ENCODE measurements at regions not wholly inside any gene's neighbourhood (a gene's known extent, or its start where the extent isn't known, plus 50 kb on each side); places are given as distances from the start of the nearest gene placed in this dataset.
"Not testable (repeated sequence)": the region's sequence is repeated elsewhere in the genome, so short reads cannot be mapped to it uniquely, and the experiment has no call there.

DNA sequence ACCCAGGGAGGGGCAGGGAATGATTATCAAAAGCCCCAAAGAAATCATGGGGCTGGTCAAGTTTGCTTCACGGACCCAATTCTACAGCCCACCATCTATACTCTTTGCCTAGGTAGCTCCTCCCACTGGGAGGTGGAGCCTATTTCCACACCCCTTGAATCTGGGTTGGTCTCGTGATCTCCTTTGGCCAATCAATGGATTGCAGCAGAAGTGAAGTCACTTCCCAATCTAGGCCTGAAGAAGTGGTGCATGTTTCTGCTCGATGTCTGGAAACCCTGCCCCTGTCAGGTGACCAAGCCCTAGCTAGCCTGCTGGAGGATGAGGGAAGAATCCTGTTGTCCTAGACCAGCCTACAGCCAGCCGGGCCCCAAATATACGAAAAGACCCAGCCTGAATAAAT lies 86.3 kb upstream of the ADGRE5 start:
- TF ChIP-seq KLF15 (CRISPR knock-in tag; IDR thresholded peaks at IDR 0.05; ENCODE audit: borderline replicate concordance); ZNF619 (CRISPR knock-in tag; IDR thresholded peaks at IDR 0.05); FOXM1 (CRISPR knock-in tag; IDR thresholded peaks at IDR 0.05); YY1 (IDR thresholded peaks at IDR 0.05; ENCODE audit: insufficient read depth, insufficient replicate concordance, low read depth, low read length); SRF (IDR thresholded peaks at IDR 0.05; ENCODE audit: low read depth, low read length); ADNP (CRISPR knock-in tag; IDR thresholded peaks at IDR 0.05); RFX5 (IDR thresholded peaks at IDR 0.05; ENCODE audit: low read depth, low read length); ZNF232 (CRISPR knock-in tag; IDR thresholded peaks at IDR 0.05; ENCODE audit: borderline replicate concordance): not testable (repeated sequence)
- TF ChIP-seq, protein P1, sequence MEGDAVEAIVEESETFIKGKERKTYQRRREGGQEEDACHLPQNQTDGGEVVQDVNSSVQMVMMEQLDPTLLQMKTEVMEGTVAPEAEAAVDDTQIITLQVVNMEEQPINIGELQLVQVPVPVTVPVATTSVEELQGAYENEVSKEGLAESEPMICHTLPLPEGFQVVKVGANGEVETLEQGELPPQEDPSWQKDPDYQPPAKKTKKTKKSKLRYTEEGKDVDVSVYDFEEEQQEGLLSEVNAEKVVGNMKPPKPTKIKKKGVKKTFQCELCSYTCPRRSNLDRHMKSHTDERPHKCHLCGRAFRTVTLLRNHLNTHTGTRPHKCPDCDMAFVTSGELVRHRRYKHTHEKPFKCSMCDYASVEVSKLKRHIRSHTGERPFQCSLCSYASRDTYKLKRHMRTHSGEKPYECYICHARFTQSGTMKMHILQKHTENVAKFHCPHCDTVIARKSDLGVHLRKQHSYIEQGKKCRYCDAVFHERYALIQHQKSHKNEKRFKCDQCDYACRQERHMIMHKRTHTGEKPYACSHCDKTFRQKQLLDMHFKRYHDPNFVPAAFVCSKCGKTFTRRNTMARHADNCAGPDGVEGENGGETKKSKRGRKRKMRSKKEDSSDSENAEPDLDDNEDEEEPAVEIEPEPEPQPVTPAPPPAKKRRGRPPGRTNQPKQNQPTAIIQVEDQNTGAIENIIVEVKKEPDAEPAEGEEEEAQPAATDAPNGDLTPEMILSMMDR (CRISPR knock-in tag; IDR thresholded peaks at IDR 0.05): not testable (repeated sequence)
- TF ChIP-seq, protein P2, sequence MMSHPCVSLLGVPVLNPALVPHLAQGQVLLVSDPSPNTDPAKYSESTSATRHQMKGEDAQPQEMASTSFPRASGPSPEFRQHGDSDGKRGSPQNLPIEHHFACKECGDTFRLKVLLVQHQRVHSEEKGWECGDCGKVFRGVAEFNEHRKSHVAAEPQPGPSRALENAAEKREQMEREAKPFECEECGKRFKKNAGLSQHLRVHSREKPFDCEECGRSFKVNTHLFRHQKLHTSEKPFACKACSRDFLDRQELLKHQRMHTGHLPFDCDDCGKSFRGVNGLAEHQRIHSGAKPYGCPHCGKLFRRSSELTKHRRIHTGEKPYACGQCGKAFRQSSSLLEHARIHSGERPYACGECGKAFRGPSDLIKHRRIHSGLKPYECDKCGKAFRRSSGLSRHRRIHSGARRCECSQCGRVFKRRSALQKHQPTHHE (CRISPR knock-in tag; IDR thresholded peaks at IDR 0.05; ENCODE audit: borderline replicate concordance): not testable (repeated sequence)
- TF ChIP-seq, protein P3, sequence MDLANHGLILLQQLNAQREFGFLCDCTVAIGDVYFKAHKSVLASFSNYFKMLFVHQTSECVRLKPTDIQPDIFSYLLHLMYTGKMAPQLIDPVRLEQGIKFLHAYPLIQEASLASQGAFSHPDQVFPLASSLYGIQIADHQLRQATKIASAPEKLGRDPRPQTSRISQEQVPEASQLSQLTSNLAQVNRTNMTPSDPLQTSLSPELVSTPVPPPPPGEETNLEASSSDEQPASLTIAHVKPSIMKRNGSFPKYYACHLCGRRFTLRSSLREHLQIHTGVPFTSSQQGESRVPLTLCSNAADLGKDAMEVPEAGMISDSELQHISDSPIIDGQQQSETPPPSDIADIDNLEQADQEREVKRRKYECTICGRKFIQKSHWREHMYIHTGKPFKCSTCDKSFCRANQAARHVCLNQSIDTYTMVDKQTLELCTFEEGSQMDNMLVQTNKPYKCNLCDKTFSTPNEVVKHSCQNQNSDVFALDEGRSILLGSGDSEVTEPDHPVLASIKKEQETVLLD (CRISPR knock-in tag; IDR thresholded peaks at IDR 0.05; ENCODE audit: low read depth): not testable (repeated sequence)
- TF ChIP-seq, protein P4, sequence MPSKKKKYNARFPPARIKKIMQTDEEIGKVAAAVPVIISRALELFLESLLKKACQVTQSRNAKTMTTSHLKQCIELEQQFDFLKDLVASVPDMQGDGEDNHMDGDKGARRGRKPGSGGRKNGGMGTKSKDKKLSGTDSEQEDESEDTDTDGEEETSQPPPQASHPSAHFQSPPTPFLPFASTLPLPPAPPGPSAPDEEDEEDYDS (CRISPR knock-in tag; IDR thresholded peaks at IDR 0.05): not testable (repeated sequence)
- TF ChIP-seq, protein P5, sequence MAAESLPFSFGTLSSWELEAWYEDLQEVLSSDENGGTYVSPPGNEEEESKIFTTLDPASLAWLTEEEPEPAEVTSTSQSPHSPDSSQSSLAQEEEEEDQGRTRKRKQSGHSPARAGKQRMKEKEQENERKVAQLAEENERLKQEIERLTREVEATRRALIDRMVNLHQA (CRISPR knock-in tag; IDR thresholded peaks at IDR 0.05): not testable (repeated sequence)
